NCI-H146 treated with DMSO at 0.1 percent for 48 hours (cell line): ENCODE measurements at regions not wholly inside any gene's neighbourhood (a gene's known extent, or its start where the extent isn't known, plus 50 kb on each side); places are given as distances from the start of the nearest gene placed in this dataset.
"Not testable (repeated sequence)": the region's sequence is repeated elsewhere in the genome, so short reads cannot be mapped to it uniquely, and the experiment has no call there.

Source experiments
- DNase-seq: peaks from one replicate; lab custom pipeline; 2025; ENCODE audit not compliant: unreplicated experiment; lab: John Stamatoyannopoulos, UW

GRCh38 chr5:14948383-14948782 lies 76.8 kb upstream of the ANKH start:
- DNase-seq = no peak

- no peak for DNase-seq
These were observed 75.4 kb upstream of the ANKH start for GRCh38 chr5:14946815-14947620.

- no peak for DNase-seq
These were observed 73.9 kb upstream of the ANKH start for GRCh38 chr5:14945450-14945849.

GRCh38 chr5:14944996-14945395 lies 73.4 kb upstream of the ANKH start:
- DNase-seq = no peak

GRCh38 chr5:14944350-14944739 lies 72.8 kb upstream of the ANKH start:
- DNase-seq = no peak

GRCh38 chr5:14942212-14942611 lies 70.6 kb upstream of the ANKH start:
- DNase-seq = no peak

- no peak for DNase-seq
These were observed 65.7 kb upstream of the ANKH start for GRCh38 chr5:14937254-14937653.

GRCh38 chr5:14936588-14936987 lies 65.0 kb upstream of the ANKH start:
- no peak for DNase-seq

- DNase-seq = no peak
These were observed 63.8 kb upstream of the ANKH start for GRCh38 chr5:14935341-14935740.

- no peak for DNase-seq
These were observed 61.4 kb upstream of the ANKH start for GRCh38 chr5:14932902-14933469.

GRCh38 chr5:14930486-14930885 lies 58.9 kb upstream of the ANKH start:
- DNase-seq = no peak

- DNase-seq = no peak
These were observed 57.9 kb upstream of the ANKH start for GRCh38 chr5:14929293-14930065.

GRCh38 chr5:14928661-14929060 lies 57.1 kb upstream of the ANKH start:
- no peak for DNase-seq

GRCh38 chr5:14925326-14925725 lies 53.7 kb upstream of the ANKH start:
- DNase-seq = no peak

- not testable (repeated sequence) for DNase-seq
These were observed 51.4 kb upstream of the ANKH start for GRCh38 chr5:14922952-14923351.

- DNase-seq = no peak
These were observed 50.9 kb upstream of the ANKH start for GRCh38 chr5:14922456-14922855.
